T-helper 2 cell (primary cell): ENCODE measurements at regions not wholly inside any gene's neighbourhood (a gene's known extent, or its start where the extent isn't known, plus 50 kb on each side); places are given as distances from the start of the nearest gene placed in this dataset.

ENCODE experiments used
- DNase-seq, 5 experiments: peaks; one replicate each; pipeline versions ENCODE4 v3.0.0 to v3.0.0-alpha.2; 2012 to 2022

GRCh38 chr6:143592335-143592734 is 80.8 kb upstream of the FUCA2 start:
- DNase-seq: no peak

- DNase-seq: no peak
Observed at GRCh38 chr6:143591441-143591840, 79.9 kb upstream of the FUCA2 start.

- no peak for DNase-seq
Observed at GRCh38 chr6:143589162-143589561, 77.6 kb upstream of the FUCA2 start.

- DNase-seq: no peak
Observed at GRCh38 chr6:143586557-143586956, 75.0 kb upstream of the FUCA2 start.

GRCh38 chr6:143585716-143586115 is 74.2 kb upstream of the FUCA2 start:
- DNase-seq: no peak

GRCh38 chr6:143585241-143585640 is 73.7 kb upstream of the FUCA2 start:
- DNase-seq: no peak

- DNase-seq: no peak
Observed at GRCh38 chr6:143583542-143584327, 72.2 kb upstream of the FUCA2 start.

GRCh38 chr6:143581835-143582480 is 70.4 kb upstream of the FUCA2 start:
- no peak for DNase-seq

GRCh38 chr6:143579703-143580102 is 68.2 kb upstream of the FUCA2 start:
- no peak for DNase-seq

GRCh38 chr6:143578054-143578453 is 66.5 kb upstream of the FUCA2 start:
- DNase-seq: no peak

GRCh38 chr6:143575901-143576426 is 64.4 kb upstream of the FUCA2 start:
- no peak for DNase-seq

GRCh38 chr6:143575440-143575839 is 63.9 kb upstream of the FUCA2 start:
- DNase-seq: peak in 3 of 5 experiments; percentile 29 to 80 (median 51)

- peak in 1 of 5 experiments; percentile 13 for DNase-seq
Observed at GRCh38 chr6:143570147-143570853, 58.8 kb upstream of the FUCA2 start.

GRCh38 chr6:143569040-143569439 is 57.5 kb upstream of the FUCA2 start:
- peak in 1 of 5 experiments; percentile 53 for DNase-seq

GRCh38 chr6:143564484-143565017 is 53.0 kb upstream of the FUCA2 start:
- DNase-seq: no peak

GRCh38 chr6:143562143-143562542 is 50.6 kb upstream of the FUCA2 start:
- no peak for DNase-seq
